Neuronal stem cell (in vitro differentiated cells): ENCODE measurements at regions not wholly inside any gene's neighbourhood (a gene's known extent, or its start where the extent isn't known, plus 50 kb on each side); places are given as distances from the start of the nearest gene placed in this dataset.

Source experiments
- DNase-seq: peaks from one replicate; pipeline ENCODE4 v3.0.0-alpha.2; 2013; ENCODE audit warnings: low spot score
- H2AFZ ChIP-seq: one replicate; pipeline ENCODE4 v1.6.1; 2013; ENCODE audit warnings: mild to moderate bottlenecking, low read length, inconsistent platforms
- H2AK5ac ChIP-seq: 2 replicates; pipeline ENCODE4 v1.6.1; 2013; ENCODE audit warnings: low read depth, mild to moderate bottlenecking, inconsistent platforms, low read length, moderate library complexity, mixed read lengths
- H2BK120ac ChIP-seq: 2 replicates; pipeline ENCODE4 v1.6.1; 2013; ENCODE audit warnings: low read depth, mild to moderate bottlenecking, inconsistent platforms, low read length, moderate library complexity, mixed read lengths
- H2BK12ac ChIP-seq: one replicate; pipeline ENCODE4 v1.6.1; 2013; ENCODE audit warnings: low read length, inconsistent platforms
- H2BK15ac ChIP-seq: 2 replicates; pipeline ENCODE4 v1.6.1; 2013; ENCODE audit warnings: mild to moderate bottlenecking, low read length, inconsistent platforms, mixed read lengths
- H2BK5ac ChIP-seq: one replicate; pipeline ENCODE4 v1.6.1; 2013; ENCODE audit warnings: inconsistent platforms, mild to moderate bottlenecking, low read length, moderate library complexity
- H3K14ac ChIP-seq: one replicate; pipeline ENCODE4 v1.6.1; 2013; ENCODE audit warnings: low read length, inconsistent platforms
- H3K18ac ChIP-seq: 2 replicates; pipeline ENCODE4 v1.6.1; 2013; ENCODE audit warnings: low read length, inconsistent platforms
- H3K23ac ChIP-seq: 2 replicates; pipeline ENCODE4 v1.6.1; 2013; ENCODE audit warnings: low read depth, mild to moderate bottlenecking, mixed read lengths, low read length, inconsistent platforms; ENCODE audit not compliant: poor library complexity
- H3K27ac ChIP-seq: replicated peaks from 3 replicates; pipeline ENCODE4 v1.5.1; 2013; ENCODE audit warnings: low read length, inconsistent platforms
- H3K27me3 ChIP-seq, 3 experiments: 2 replicates each; pipeline ENCODE4 v1.6.1; 2013; ENCODE audit warnings: low read length in 3 of 3, mild to moderate bottlenecking in 2 of 3, inconsistent platforms in 1 of 3, low read depth in 1 of 3, mixed read lengths in 1 of 3, moderate library complexity in 1 of 3; ENCODE audit not compliant: control insufficient read depth in 3 of 3, insufficient read depth in 3 of 3
- H3K36me3 ChIP-seq, 2 donors: replicated peaks in 1 of 2; 2 replicates each; pipeline ENCODE4 v1.6.1; 2013; ENCODE audit warnings: low read length in 2 of 2; ENCODE audit not compliant: control insufficient read depth in 2 of 2, insufficient read depth in 2 of 2
- H3K4ac ChIP-seq: 2 replicates; pipeline ENCODE4 v1.6.1; 2013; ENCODE audit warnings: inconsistent platforms, mild to moderate bottlenecking, low read length, moderate library complexity
- H3K4me1 ChIP-seq, 2 donors: 1 replicate in 1 of 2; 2 replicates in 1 of 2; pipeline ENCODE4 v1.6.1; 2013; ENCODE audit warnings: low read length in 2 of 2, low read depth in 1 of 2; ENCODE audit not compliant: control insufficient read depth in 2 of 2, insufficient read depth in 1 of 2
- H3K4me2 ChIP-seq: one replicate; pipeline ENCODE4 v1.6.1; 2013; ENCODE audit warnings: mild to moderate bottlenecking, low read length, inconsistent platforms; ENCODE audit not compliant: insufficient read depth, poor library complexity, severe bottlenecking
- H3K4me3 ChIP-seq, 2 donors: 2 replicates each; pipeline ENCODE4 v1.5.1; 2013; ENCODE audit warnings: low read length in 2 of 2, mild to moderate bottlenecking in 2 of 2, inconsistent platforms in 1 of 2, moderate library complexity in 1 of 2
- H3K79me1 ChIP-seq: one replicate; pipeline ENCODE4 v1.6.1; 2013; ENCODE audit warnings: low read depth, mild to moderate bottlenecking, inconsistent platforms, low read length, moderate library complexity
- H3K9ac ChIP-seq: one replicate; pipeline ENCODE4 v1.6.1; 2013; ENCODE audit warnings: mild to moderate bottlenecking, low read depth, low read length, inconsistent platforms; ENCODE audit not compliant: poor library complexity
- H3K9me3 ChIP-seq, 2 donors: replicated peaks in 1 of 2; 2 replicates each; pipeline versions ENCODE3 to v1.6.1; 2013; ENCODE audit warnings: low read length in 2 of 2, mild to moderate bottlenecking in 2 of 2, inconsistent platforms in 1 of 2, low read depth in 1 of 2, mixed read lengths in 1 of 2, moderate library complexity in 1 of 2; ENCODE audit not compliant: control insufficient read depth in 2 of 2, insufficient read depth in 1 of 2
- H4K8ac ChIP-seq: one replicate; pipeline ENCODE4 v1.6.1; 2013; ENCODE audit warnings: low read depth, mild to moderate bottlenecking, inconsistent platforms, low read length, moderate library complexity
- H4K91ac ChIP-seq: one replicate; pipeline ENCODE4 v1.6.1; 2013; ENCODE audit warnings: low read length, low read depth, mild to moderate bottlenecking, inconsistent platforms; ENCODE audit not compliant: poor library complexity
- WGBS, 2 donors: extraction: QIAGEN DNeasy Blood & Tissue Kit; methylation state at CpG; one replicate each; pipeline ENCODE4 v1.1.7; 2013; ENCODE audit warnings: missing lambda C conversion rate in 2 of 2, mixed read lengths in 1 of 2; ENCODE audit not compliant: insufficient read length in 2 of 2, insufficient replicate concordance in 1 of 2; ENCODE audit errors: extremely low coverage in 2 of 2; 5-methylcytosine and 5-hydroxymethylcytosine counted together

GRCh38 chr3:34346656-34347055, 548.2 kb downstream of the PDCD6IP start:
- H3K9me3 ChIP-seq: no peaks in the 10 kb centered on the region
- H3K27ac ChIP-seq: no peak overlapping the region
- no peak overlapping the region for H2AFZ ChIP-seq
- H4K8ac ChIP-seq: no peak overlapping the region
- no CpG with 5 or more reads among the region's 4 CpGs for WGBS, 2 donors
- H3K23ac ChIP-seq: no peak overlapping the region
- DNase-seq: no peak
- no peak overlapping the region for H2AK5ac ChIP-seq
- no peak overlapping the region for H2BK120ac ChIP-seq
- no peak overlapping the region for H3K4me2 ChIP-seq
- no peaks in the 10 kb centered on the region for H3K27me3 ChIP-seq
- H2BK12ac ChIP-seq: no peak overlapping the region
- no peak overlapping the region for H2BK15ac ChIP-seq
- H3K36me3 ChIP-seq: no peaks in the 10 kb centered on the region
- no peaks in the 10 kb centered on the region for H3K4me1 ChIP-seq
- no peak overlapping the region for H3K18ac ChIP-seq
- H3K9ac ChIP-seq: no peak overlapping the region
- H4K91ac ChIP-seq: no peak overlapping the region
- H2BK5ac ChIP-seq: no peak overlapping the region
- H3K14ac ChIP-seq: no peak overlapping the region
- H3K79me1 ChIP-seq: no peaks in the 10 kb centered on the region
- no peak overlapping the region for H3K4ac ChIP-seq
- no peak overlapping the region for H3K4me3 ChIP-seq

DNA sequence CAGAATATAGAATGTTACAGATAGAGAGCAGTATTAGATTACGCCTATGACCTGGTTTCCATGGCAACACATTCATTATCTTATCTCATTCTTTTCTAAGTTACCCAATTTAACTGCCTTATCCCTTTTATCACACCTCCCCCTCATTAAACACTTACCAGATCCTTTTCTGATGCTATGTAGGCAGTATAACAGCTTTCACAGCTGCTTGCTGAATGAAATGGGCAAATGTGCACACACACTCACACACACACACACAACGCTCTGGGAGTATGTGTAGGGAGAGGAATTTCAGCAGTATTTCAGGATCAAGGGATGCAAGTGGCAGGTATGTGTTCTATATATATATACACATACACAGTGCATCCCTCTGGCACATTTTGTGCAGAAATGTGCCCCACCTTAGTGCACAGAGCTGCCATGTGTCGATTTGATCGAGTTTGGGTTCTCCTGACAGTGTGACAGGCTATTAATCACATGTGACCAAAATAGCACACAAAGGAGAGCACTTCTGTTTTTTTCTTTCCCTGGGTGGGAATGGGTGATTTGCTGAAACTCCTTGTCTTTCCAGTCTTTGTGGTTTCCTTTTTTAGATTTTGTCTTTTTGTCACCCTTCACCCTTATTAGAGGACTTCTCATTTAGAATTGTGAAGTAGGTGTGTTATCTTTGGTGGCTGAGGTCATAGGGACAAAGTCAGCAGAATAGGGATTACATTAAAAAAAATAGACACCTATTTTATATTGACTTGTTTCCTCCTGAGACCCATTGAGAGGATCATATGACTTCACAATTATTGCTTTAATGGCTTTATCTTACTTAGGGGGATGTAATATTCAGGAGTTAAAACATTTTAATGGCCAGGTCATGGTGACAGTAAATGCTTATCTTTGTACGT, 553.7 kb downstream of the PDCD6IP start:
- Histone ChIP-seq H2BK5ac (no peak overlapping the region), H3K27me3 (no peaks in the 10 kb centered on the region), H2BK15ac (no peak overlapping the region), H3K14ac (no peak overlapping the region), H2AK5ac (no peak overlapping the region), H3K4ac (no peak overlapping the region), H3K9me3 (no peaks in the 10 kb centered on the region), H3K79me1 (no peaks in the 10 kb centered on the region), H3K36me3 (no peaks in the 10 kb centered on the region), H3K23ac (no peak overlapping the region), H4K91ac (no peak overlapping the region), H4K8ac (no peak overlapping the region), H3K18ac (no peak overlapping the region), H3K9ac (no peak overlapping the region), H3K4me3 (no peak overlapping the region), H3K4me1 (peaks cover 0 to 5% of the 10 kb centered on the region in 2 donors), H3K27ac (no peak overlapping the region), H2BK12ac (no peak overlapping the region), H2BK120ac (no peak overlapping the region), H2AFZ (no peak overlapping the region), H3K4me2 (no peak overlapping the region)
- DNase-seq: no peak
- no CpG with 5 or more reads among the region's 5 CpGs for WGBS, 2 donors

DNA sequence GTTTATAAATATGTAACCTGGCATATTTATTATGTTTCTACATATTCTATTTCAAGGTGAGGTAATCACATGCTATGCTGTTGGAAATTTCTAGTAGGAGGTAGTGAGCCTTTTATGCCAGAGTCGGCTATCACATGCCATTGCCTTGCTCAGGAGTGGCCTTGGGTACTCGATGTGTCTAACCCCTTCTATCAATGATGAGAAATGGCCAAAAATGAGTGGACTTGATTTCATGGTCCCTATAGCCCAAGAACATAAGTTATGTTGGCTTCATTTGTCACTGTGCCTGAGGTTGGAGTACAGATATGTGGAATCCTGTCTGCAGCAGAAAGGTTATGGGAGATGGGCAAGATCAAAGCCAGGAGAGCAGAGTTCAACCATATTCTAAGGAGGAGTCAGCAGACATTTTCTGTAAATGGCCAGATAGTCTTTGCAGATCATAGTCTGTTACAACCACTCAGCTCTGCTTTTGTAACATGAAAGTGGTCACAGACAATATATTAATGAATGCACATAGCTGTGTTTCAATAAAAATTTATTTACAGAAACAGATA, 554.4 kb downstream of the PDCD6IP start:
- H3K27ac ChIP-seq: no peak overlapping the region
- H3K27me3 ChIP-seq: no peaks in the 10 kb centered on the region
- H3K9ac ChIP-seq: no peak overlapping the region
- H3K18ac ChIP-seq: no peak overlapping the region
- H2BK5ac ChIP-seq: no peak overlapping the region
- H2BK15ac ChIP-seq: no peak overlapping the region
- no peak overlapping the region for H3K14ac ChIP-seq
- no peaks in the 10 kb centered on the region for H3K9me3 ChIP-seq
- WGBS, 2 donors: no CpG with 5 or more reads among the region's 2 CpGs
- H3K4me2 ChIP-seq: no peak overlapping the region
- H2BK12ac ChIP-seq: no peak overlapping the region
- no peak overlapping the region for H3K4me3 ChIP-seq
- no peaks in the 10 kb centered on the region for H3K79me1 ChIP-seq
- peaks cover 0 to 5% of the 10 kb centered on the region in 2 donors for H3K4me1 ChIP-seq
- DNase-seq: no peak
- H3K4ac ChIP-seq: no peak overlapping the region
- no peaks in the 10 kb centered on the region for H3K36me3 ChIP-seq
- no peak overlapping the region for H4K8ac ChIP-seq
- H4K91ac ChIP-seq: no peak overlapping the region
- no peak overlapping the region for H2AK5ac ChIP-seq
- no peak overlapping the region for H2AFZ ChIP-seq
- no peak overlapping the region for H2BK120ac ChIP-seq
- H3K23ac ChIP-seq: no peak overlapping the region

- H3K27ac ChIP-seq: no peak overlapping the region
- no peak overlapping the region for H3K4me3 ChIP-seq
Observed at GRCh38 chr3:34357461-34357860, 559.0 kb downstream of the PDCD6IP start.

More at GRCh38 chr3:34357461-34357860, 559.0 kb downstream of the PDCD6IP start:
- no peak overlapping the region for H3K4me2 ChIP-seq
- H4K8ac ChIP-seq: no peak overlapping the region
- no peaks in the 10 kb centered on the region for H3K79me1 ChIP-seq
- H2BK120ac ChIP-seq: no peak overlapping the region
- no peak overlapping the region for H2AFZ ChIP-seq
- H3K23ac ChIP-seq: no peak overlapping the region
- no peak overlapping the region for H2BK12ac ChIP-seq
- H3K9me3 ChIP-seq: no peaks in the 10 kb centered on the region
- no peak overlapping the region for H2AK5ac ChIP-seq
- no peak overlapping the region for H3K9ac ChIP-seq
- no peak overlapping the region for H4K91ac ChIP-seq
- H2BK15ac ChIP-seq: no peak overlapping the region
- no peak overlapping the region for H3K4ac ChIP-seq
- H3K36me3 ChIP-seq: no peaks in the 10 kb centered on the region
- no peak overlapping the region for H3K14ac ChIP-seq
- no peak overlapping the region for H3K18ac ChIP-seq
- DNase-seq: no peak
- WGBS, 2 donors: no CpG with 5 or more reads among the region's 4 CpGs
- no peaks in the 10 kb centered on the region for H3K27me3 ChIP-seq
- H2BK5ac ChIP-seq: no peak overlapping the region
- no peaks in the 10 kb centered on the region for H3K4me1 ChIP-seq
